Neural cell (in vitro differentiated cells): ENCODE measurements at regions not wholly inside any gene's neighbourhood (a gene's known extent, or its start where the extent isn't known, plus 50 kb on each side); places are given as distances from the start of the nearest gene placed in this dataset.

ENCODE experiments used
- H2AFZ ChIP-seq: fragments of 200-600, 300-800 bp; sonication (generic), shearing (Covaris generic); 2 replicates; pipeline ENCODE4 v1.6.0; 2014; ENCODE audit warnings: low read depth, mild to moderate bottlenecking, antibody characterized with exemption, low read length, moderate library complexity
- H3F3A ChIP-seq: fragments of 200-600 bp; shearing (Covaris generic); 2 replicates; pipeline ENCODE4 v1.6.1; 2016; ENCODE audit warnings: mild to moderate bottlenecking, moderate library complexity, mixed read lengths, antibody characterized with exemption, low read length; ENCODE audit not compliant: insufficient read depth, poor library complexity, severe bottlenecking
- H3K27ac ChIP-seq: fragments of 200-600, 300-800 bp; sonication (generic), shearing (Covaris generic); 2 replicates; pipeline ENCODE4 v1.5.1; 2014; ENCODE audit warnings: mild to moderate bottlenecking, low read length, moderate library complexity
- H3K27me3 ChIP-seq: fragments of 300-800, 200-600 bp; sonication (generic), shearing (Covaris generic); 2 replicates; pipeline ENCODE4 v1.6.0; 2014; ENCODE audit warnings: mild to moderate bottlenecking, low read depth, low read length, moderate library complexity; ENCODE audit not compliant: insufficient read depth
- H3K36me3 ChIP-seq: fragments of 300-800, 200-600 bp; sonication (generic), shearing (Covaris generic); 2 replicates; pipeline ENCODE4 v1.5.1; 2014; ENCODE audit warnings: mild to moderate bottlenecking, antibody characterized with exemption, low read length, moderate library complexity; ENCODE audit not compliant: insufficient read depth
- H3K4me2 ChIP-seq: fragments of 300-800, 200-600 bp; sonication (generic), shearing (Covaris generic); 2 replicates; pipeline ENCODE4 v1.6.0; 2014; ENCODE audit warnings: mild to moderate bottlenecking, low read length
- H3K4me3 ChIP-seq: fragments of 300-800, 200-600 bp; sonication (generic), shearing (Covaris generic); 2 replicates; pipeline ENCODE4 v1.5.1; 2014; ENCODE audit warnings: mild to moderate bottlenecking, low read length, moderate library complexity
- H3K79me2 ChIP-seq: fragments of 200-600 bp; shearing (Covaris generic); replicated peaks from 2 replicates; pipeline ENCODE4 v1.6.0; 2014; ENCODE audit warnings: mild to moderate bottlenecking, low read length, moderate library complexity; ENCODE audit not compliant: insufficient read depth
- H3K9ac ChIP-seq: fragments of 300-800, 200-600 bp; sonication (generic), shearing (Covaris generic); 2 replicates; pipeline ENCODE4 v1.6.1; 2016; ENCODE audit warnings: mild to moderate bottlenecking, low read length, mixed read lengths
- H3K9me2 ChIP-seq: fragments of 200-600 bp; shearing (Covaris generic); 2 replicates; pipeline ENCODE4 v1.6.1; 2016; ENCODE audit warnings: mild to moderate bottlenecking, low read length, mixed read lengths; ENCODE audit not compliant: insufficient read depth
- H3K9me3 ChIP-seq: fragments of 200-600, 300-800 bp; sonication (generic), shearing (Covaris generic); 2 replicates; pipeline ENCODE4 v1.6.1; 2016; ENCODE audit warnings: mild to moderate bottlenecking, mixed run types, low read length, moderate library complexity, mixed read lengths
- H4K20me1 ChIP-seq: fragments of 200-600 bp; shearing (Covaris generic); 2 replicates; pipeline ENCODE4 v1.6.1; 2016; ENCODE audit warnings: mild to moderate bottlenecking, mixed run types; ENCODE audit not compliant: insufficient read depth
- CTCF ChIP-seq: fragments of 450-650 bp; IDR thresholded peaks from 2 replicates; pipeline ENCODE4 v1.5.1; 2014; ENCODE audit warnings: antibody characterized with exemption, mild to moderate bottlenecking, moderate library complexity; ENCODE audit not compliant: poor library complexity, severe bottlenecking
- EP300 ChIP-seq: fragments of 450-650 bp; conservative IDR thresholded peaks from 2 replicates; pipeline ENCODE4 v1.6.1; 2014; ENCODE audit warnings: antibody characterized with exemption, mild to moderate bottlenecking, moderate library complexity; ENCODE audit not compliant: poor library complexity, severe bottlenecking
- EZH2 ChIP-seq: fragments of 200-600, 300-800 bp; shearing (Covaris generic), sonication (generic); IDR thresholded peaks from 2 replicates; pipeline ENCODE4 v1.6.1; 2014; ENCODE audit warnings: antibody characterized with exemption, low read length, borderline replicate concordance, mild to moderate bottlenecking; ENCODE audit not compliant: insufficient read depth, poor library complexity, severe bottlenecking
- MXI1 ChIP-seq: fragments of 450-650 bp; conservative IDR thresholded peaks from 2 replicates; pipeline ENCODE4 v1.6.1; 2014; ENCODE audit warnings: antibody characterized with exemption, mild to moderate bottlenecking; ENCODE audit not compliant: poor library complexity, severe bottlenecking
- POLR2AphosphoS5 ChIP-seq: IDR thresholded peaks from 2 replicates; pipeline ENCODE4 v1.6.1; 2012
- RAD21 ChIP-seq: fragments of 450-650 bp; conservative IDR thresholded peaks from 2 replicates; pipeline ENCODE4 v1.6.1; 2014; ENCODE audit warnings: antibody characterized with exemption, mild to moderate bottlenecking, moderate library complexity
- REST ChIP-seq: IDR thresholded peaks from 2 replicates; pipeline ENCODE4 v1.6.1; 2012; ENCODE audit warnings: borderline replicate concordance
- SMC3 ChIP-seq: fragments of 450-650 bp; conservative IDR thresholded peaks from 2 replicates; pipeline ENCODE4 v1.6.1; 2014; ENCODE audit warnings: antibody characterized with exemption, mild to moderate bottlenecking, moderate library complexity; ENCODE audit not compliant: poor library complexity
- TAF1 ChIP-seq: IDR thresholded peaks from 2 replicates; pipeline ENCODE4 v1.6.1; 2012; ENCODE audit warnings: low read depth

- no peak overlapping the region for H3K4me3 ChIP-seq
- H3K27me3 ChIP-seq = no peaks in the 10 kb centered on the region
- no peaks in the 10 kb centered on the region for H3K9me3 ChIP-seq
- no peaks in the 10 kb centered on the region for H3K79me2 ChIP-seq
- no peak overlapping the region for H2AFZ ChIP-seq
- H3K9me2 ChIP-seq = no peaks in the 10 kb centered on the region
- TF ChIP-seq REST (no peak), EZH2 (no peak), POLR2AphosphoS5 (no peak), EP300 (no peak), RAD21 (no peak), MXI1 (no peak), SMC3 (no peak), TAF1 (no peak)
- H3K27ac ChIP-seq = no peak overlapping the region
- no peaks in the 10 kb centered on the region for H4K20me1 ChIP-seq
- no peaks in the 10 kb centered on the region for H3K36me3 ChIP-seq
- H3F3A ChIP-seq = no peaks in the 10 kb centered on the region
- no peak overlapping the region for H3K9ac ChIP-seq
- H3K4me2 ChIP-seq = no peak overlapping the region
Observed at GRCh38 chr22:48613566-48614200, 1214.0 kb downstream of the BRD1 start.

GRCh38 chr22:48612077-48612995 is 1215.3 kb downstream of the BRD1 start:
- Histone ChIP-seq H3K9me3 (no peaks in the 10 kb centered on the region), H3K4me2 (no peak overlapping the region), H2AFZ (no peak overlapping the region), H3K36me3 (no peaks in the 10 kb centered on the region), H3K4me3 (no peak overlapping the region), H3K79me2 (no peaks in the 10 kb centered on the region), H3K9ac (no peak overlapping the region), H3K9me2 (no peaks in the 10 kb centered on the region), H3K27ac (no peak overlapping the region), H3F3A (no peaks in the 10 kb centered on the region), H3K27me3 (no peaks in the 10 kb centered on the region), H4K20me1 (no peaks in the 10 kb centered on the region)
- no peak for TF ChIP-seq RAD21

- H3K4me3 ChIP-seq = no peak overlapping the region
- H4K20me1 ChIP-seq = no peaks in the 10 kb centered on the region
- H2AFZ ChIP-seq = no peak overlapping the region
- H3K4me2 ChIP-seq = no peak overlapping the region
- H3K9ac ChIP-seq = no peak overlapping the region
- no peaks in the 10 kb centered on the region for H3K9me2 ChIP-seq
- no peaks in the 10 kb centered on the region for H3K36me3 ChIP-seq
- H3K9me3 ChIP-seq = no peaks in the 10 kb centered on the region
- no peak overlapping the region for H3K27ac ChIP-seq
- TF ChIP-seq EP300 = no peak
- TF ChIP-seq CTCF = no peak
- TF ChIP-seq RAD21 = no peak
- TF ChIP-seq REST = no peak
- no peak for TF ChIP-seq MXI1
- TF ChIP-seq TAF1 = no peak
- TF ChIP-seq EZH2 = no peak
- TF ChIP-seq SMC3 = no peak
- TF ChIP-seq POLR2AphosphoS5 = no peak
- H3K79me2 ChIP-seq = no peaks in the 10 kb centered on the region
- H3F3A ChIP-seq = no peaks in the 10 kb centered on the region
- H3K27me3 ChIP-seq = no peaks in the 10 kb centered on the region
Observed at GRCh38 chr22:48609279-48609865, 1218.3 kb downstream of the BRD1 start.
